ENCODE measurements at regions not wholly inside any gene's neighbourhood (a gene's known extent, or its start where the extent isn't known, plus 50 kb on each side); places are given as distances from the start of the nearest gene placed in this dataset.
A peak's percentile ranks its signal among the peaks of the same experiment; 100 is the strongest.

DNA sequence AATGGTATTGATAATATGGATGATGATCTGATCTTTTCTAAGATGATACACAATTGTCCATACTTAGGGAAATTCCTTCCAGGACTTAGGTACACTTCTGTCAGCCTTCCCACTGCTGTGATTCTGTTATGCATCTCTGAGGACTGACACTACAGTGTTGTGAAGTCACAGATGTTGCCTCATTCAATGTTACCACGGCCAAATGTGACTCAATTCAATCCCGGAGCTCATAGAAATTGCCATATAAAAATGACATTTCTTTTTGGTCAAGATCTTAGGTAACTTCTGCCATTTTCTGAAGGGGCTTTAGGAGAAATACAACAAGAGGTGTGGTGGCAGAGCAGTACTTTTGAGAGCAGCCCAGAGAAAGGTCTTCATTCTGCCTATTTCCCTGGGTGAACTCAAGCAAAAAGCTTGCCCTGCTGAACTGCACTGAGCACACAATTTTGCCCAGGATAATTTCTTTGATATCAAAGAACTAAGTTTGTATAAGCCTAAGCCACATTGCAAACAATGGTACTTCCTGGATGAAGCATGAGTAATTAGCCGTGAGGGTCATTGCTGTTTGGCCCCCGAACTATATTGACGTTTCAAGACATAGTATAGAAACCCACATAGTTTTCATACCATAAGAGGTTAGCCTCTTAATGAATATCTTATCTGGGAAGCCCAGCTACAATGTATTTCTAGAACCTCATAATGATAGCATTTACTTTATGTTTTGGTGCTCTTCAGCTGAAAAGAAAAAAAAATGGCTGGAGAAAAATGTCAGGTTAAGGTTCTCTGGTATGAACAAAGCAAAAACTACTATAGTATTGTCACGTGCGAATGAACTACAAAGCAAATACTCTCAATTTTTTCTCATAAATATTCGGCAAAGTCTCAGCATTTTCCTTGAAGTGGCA is 437.4 kb downstream of the MEIS1 start:
- TF ChIP-seq, protein P1, sequence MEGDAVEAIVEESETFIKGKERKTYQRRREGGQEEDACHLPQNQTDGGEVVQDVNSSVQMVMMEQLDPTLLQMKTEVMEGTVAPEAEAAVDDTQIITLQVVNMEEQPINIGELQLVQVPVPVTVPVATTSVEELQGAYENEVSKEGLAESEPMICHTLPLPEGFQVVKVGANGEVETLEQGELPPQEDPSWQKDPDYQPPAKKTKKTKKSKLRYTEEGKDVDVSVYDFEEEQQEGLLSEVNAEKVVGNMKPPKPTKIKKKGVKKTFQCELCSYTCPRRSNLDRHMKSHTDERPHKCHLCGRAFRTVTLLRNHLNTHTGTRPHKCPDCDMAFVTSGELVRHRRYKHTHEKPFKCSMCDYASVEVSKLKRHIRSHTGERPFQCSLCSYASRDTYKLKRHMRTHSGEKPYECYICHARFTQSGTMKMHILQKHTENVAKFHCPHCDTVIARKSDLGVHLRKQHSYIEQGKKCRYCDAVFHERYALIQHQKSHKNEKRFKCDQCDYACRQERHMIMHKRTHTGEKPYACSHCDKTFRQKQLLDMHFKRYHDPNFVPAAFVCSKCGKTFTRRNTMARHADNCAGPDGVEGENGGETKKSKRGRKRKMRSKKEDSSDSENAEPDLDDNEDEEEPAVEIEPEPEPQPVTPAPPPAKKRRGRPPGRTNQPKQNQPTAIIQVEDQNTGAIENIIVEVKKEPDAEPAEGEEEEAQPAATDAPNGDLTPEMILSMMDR (IDR thresholded peaks at IDR 0.05; ENCODE audit: insufficient read depth, low read length): no peak
- DNase-seq (ENCODE audit: low read depth): peak; percentile 43
- no peak overlapping the region for H3K4me3 ChIP-seq (ENCODE audit: low read depth, low read length)

DNA sequence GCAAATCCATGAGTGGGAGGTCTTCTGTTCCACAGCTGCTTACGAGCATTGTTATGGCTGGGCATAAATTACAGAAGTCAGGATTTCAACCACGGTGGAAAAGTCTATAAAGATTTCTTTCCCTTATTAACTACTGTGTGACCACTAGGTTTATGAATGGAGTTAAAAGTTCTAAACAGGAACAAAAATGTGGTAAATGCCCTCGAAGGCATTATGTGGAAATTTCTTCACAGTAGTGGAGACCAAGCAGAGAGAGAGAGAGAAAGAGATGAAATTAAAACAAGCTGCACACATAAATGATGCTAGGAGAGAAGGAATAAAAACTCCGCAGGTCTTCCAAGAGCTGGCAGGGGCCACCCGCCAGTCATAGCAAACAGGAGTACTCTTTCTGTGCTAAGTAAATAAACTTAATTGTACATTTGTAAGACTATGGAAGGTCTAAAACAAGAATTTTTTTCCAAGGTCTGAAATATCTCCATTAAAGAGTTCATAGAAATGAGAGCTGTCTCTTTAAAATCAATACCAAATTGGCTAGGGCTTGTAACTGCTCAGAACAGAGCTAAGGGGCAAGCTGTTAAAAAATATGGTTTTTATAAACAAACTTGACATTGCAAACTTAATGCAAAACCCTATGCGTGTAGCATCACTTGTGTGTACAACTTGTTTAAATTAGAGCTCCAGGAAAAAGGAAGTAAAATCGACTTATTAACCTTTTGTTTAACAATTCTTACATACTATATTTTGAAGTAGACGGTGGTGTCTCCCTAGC is 438.2 kb downstream of the MEIS1 start:
- DNase-seq (ENCODE audit: low read depth): no peak
- H3K4me3 ChIP-seq (ENCODE audit: low read depth, low read length): no peak overlapping the region

DNA sequence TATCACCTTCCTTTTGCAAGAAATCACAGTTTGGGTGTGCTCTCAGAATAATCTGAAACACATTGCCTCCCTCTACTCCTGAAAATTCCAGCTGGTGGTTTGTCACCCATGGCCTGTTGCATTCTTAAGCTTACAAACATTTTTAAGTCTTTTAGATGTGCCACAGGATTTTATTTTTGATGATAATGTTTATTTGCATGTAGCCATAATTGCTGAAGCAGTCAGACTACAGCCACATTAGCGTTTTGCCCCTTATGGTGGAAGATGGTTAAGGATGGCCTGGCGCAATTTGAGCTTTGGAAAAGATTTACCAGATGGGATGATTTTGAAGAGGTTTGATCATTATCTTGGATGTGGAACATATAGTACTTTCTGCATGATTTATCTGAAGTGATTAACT is 439.5 kb downstream of the MEIS1 start:
- TF ChIP-seq, protein P1 (IDR thresholded peaks at IDR 0.05; ENCODE audit: insufficient read depth, low read length): no peak
- H3K4me3 ChIP-seq (ENCODE audit: low read depth, low read length): no peak overlapping the region
- DNase-seq (ENCODE audit: low read depth): peak; percentile 51

More for the DNA sequence above, 438.2 kb downstream of the MEIS1 start:
- TF ChIP-seq, protein P1 (IDR thresholded peaks at IDR 0.05; ENCODE audit: insufficient read depth, low read length): no peak

DNA sequence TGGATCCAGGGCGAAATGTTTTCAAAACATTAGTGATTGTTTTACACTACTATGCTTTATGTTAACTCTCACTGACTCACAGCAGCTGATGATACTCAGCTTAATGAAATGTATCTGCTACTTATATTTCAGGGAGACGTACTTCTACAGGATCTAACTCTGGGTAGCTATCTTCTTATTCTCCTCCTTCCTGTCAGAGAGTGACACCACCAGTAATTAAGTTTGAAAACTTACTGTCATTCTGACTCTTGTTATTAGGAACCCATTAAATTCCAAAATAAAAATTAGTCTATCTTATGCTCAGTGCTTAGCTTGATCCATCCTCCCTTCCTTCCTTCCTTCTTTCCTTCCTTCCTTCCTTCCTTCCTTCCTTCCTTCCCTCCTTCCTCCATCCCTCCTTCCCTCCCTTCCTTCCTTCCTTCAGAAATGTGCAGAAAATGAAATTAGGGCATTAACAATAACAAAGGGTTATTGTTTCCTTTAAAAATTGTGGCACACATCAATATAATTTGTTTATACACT is 441.1 kb downstream of the MEIS1 start:
- no peak for DNase-seq (ENCODE audit: low read depth)
- no peak overlapping the region for H3K4me3 ChIP-seq (ENCODE audit: low read depth, low read length)
- TF ChIP-seq, protein P1 (IDR thresholded peaks at IDR 0.05; ENCODE audit: insufficient read depth, low read length): no peak

DNA sequence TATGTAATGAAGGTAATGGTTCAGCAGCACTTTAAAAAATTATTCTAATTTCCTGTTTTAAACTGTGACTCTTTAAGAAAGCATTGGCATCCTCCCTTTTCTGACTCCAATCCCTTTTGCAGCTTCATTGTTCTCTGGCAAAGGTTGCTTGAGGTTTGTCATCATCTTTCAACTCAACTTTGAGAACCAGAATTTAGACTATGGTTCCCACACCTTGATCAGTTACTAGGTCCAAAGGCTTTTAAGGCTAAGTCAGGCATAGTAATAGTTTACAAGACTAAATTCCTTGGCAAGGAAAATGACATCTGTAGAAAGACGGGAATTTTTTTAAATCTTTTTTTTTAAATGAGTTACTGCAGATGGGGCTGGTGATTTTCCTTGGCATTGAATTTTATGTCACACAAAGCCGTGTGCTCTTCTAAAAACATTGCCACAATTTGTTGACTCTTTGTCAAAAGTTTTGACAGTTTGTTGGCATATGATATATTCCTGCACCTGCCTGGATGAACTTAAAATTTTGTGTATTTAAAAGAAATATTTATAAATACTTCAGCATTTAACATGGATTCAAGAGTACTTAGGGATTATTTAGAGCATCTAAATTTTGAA is 451.0 kb downstream of the MEIS1 start:
- peak; percentile 55 for DNase-seq (ENCODE audit: low read depth)

DNA sequence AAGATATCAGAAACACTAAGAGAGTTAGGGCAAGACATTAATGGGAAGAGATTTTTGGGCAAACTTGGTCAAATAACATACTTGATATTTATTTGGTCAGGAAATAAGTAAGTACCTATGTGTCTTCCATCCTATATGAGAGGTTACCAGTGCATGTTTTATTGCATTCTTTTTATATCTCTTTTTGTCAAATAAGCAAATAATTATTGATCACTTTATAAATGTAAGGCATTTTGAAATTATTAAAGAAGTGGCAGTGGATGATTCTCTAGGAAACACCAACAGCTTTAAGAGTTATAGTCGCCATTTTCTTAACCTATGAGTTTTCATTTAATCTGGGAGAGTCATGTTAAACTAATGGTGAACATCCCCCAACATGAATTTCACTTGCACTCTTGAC is 453.3 kb downstream of the MEIS1 start:
- no peak overlapping the region for H3K4me3 ChIP-seq (ENCODE audit: low read depth, low read length)
- TF ChIP-seq, protein P1 (IDR thresholded peaks at IDR 0.05; ENCODE audit: insufficient read depth, low read length): no peak
- no peak for DNase-seq (ENCODE audit: low read depth)

More for the DNA sequence above, 451.0 kb downstream of the MEIS1 start:
- H3K4me3 ChIP-seq (ENCODE audit: low read depth, low read length): no peak overlapping the region
- TF ChIP-seq, protein P1 (IDR thresholded peaks at IDR 0.05; ENCODE audit: insufficient read depth, low read length): no peak
